Ishikawa (cell line): ENCODE measurements at regions not wholly inside any gene's neighbourhood (a gene's known extent, or its start where the extent isn't known, plus 50 kb on each side); places are given as distances from the start of the nearest gene placed in this dataset.

Experiments used
- CEBPB ChIP-seq: IDR thresholded peaks from 2 replicates; pipeline ENCODE4 v1.6.1; 2012
- CREB1 ChIP-seq: IDR thresholded peaks from 2 replicates; pipeline ENCODE4 v1.6.1; 2012; ENCODE audit warnings: low read depth
- EGR1 ChIP-seq: IDR thresholded peaks from 2 replicates; pipeline ENCODE4 v1.6.1; 2012
- EP300 ChIP-seq: IDR thresholded peaks from 2 replicates; pipeline ENCODE4 v1.6.1; 2012; ENCODE audit warnings: borderline replicate concordance
- FOXM1 ChIP-seq: IDR thresholded peaks from 2 replicates; pipeline ENCODE4 v1.6.1; 2012; ENCODE audit warnings: low read depth, borderline replicate concordance
- NFIC ChIP-seq: IDR thresholded peaks from 2 replicates; pipeline ENCODE4 v1.6.1; 2012
- RAD21 ChIP-seq: IDR thresholded peaks from 2 replicates; pipeline ENCODE4 v1.6.1; 2012; ENCODE audit warnings: low read depth
- TAF1 ChIP-seq: IDR thresholded peaks from 2 replicates; pipeline ENCODE4 v1.6.1; 2012; ENCODE audit warnings: low read depth, mild to moderate bottlenecking
- YY1 ChIP-seq: IDR thresholded peaks from 2 replicates; pipeline ENCODE4 v1.6.1; 2012; ENCODE audit warnings: low read depth
- ZBTB7A ChIP-seq: IDR thresholded peaks from 2 replicates; pipeline ENCODE4 v1.6.1; 2012; ENCODE audit warnings: low read depth
- TF ChIP-seq, protein P1 (sequence below): IDR thresholded peaks from 2 replicates; pipeline ENCODE4 v1.6.1; 2012
- TF ChIP-seq, protein P2 (sequence below): IDR thresholded peaks from 2 replicates; pipeline ENCODE4 v1.6.1; 2012; ENCODE audit warnings: low read depth, mild to moderate bottlenecking
- TF ChIP-seq, protein P3 (sequence below): IDR thresholded peaks from 2 replicates; pipeline ENCODE4 v1.6.1; 2012

DNA sequence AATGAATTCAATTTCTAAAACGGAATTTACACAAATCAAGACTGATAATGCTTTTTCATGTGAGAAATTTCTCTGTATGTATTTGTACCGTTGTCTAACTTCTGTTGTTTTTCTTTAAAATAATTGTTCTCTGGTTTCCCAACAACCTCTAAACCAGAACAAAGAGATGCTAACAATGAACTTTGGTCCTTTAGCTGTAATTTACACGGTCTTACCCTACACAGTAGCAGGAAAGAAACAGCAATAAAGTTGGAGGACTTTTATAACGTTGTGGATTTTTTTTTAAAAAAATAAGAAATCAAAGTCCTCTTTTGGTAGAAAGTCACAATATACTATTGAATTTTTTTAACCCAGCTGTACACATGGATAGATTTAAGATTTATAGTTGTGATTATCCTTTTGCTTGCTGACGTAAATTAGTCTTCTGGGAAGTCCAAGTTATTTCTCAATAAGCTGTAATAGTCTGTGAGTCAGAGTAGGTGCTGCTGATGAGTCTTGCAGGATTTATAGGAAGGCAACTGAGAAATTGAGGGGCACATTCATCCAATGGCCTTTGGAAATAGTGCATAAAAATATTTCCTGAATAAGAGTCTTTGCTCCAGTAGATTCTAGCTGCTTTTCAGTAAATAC, 76.8 kb upstream of the PCSK1 start:
- TF ChIP-seq TAF1 (no peak), FOXM1 (no peak), YY1 (no peak), NFIC (no peak), EGR1 (no peak), CEBPB (no peak), ZBTB7A (no peak), RAD21 (no peak), EP300 (no peak), CREB1 (no peak)
- TF ChIP-seq, protein P1, sequence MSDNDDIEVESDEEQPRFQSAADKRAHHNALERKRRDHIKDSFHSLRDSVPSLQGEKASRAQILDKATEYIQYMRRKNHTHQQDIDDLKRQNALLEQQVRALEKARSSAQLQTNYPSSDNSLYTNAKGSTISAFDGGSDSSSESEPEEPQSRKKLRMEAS, result no peak
- TF ChIP-seq, protein P2, sequence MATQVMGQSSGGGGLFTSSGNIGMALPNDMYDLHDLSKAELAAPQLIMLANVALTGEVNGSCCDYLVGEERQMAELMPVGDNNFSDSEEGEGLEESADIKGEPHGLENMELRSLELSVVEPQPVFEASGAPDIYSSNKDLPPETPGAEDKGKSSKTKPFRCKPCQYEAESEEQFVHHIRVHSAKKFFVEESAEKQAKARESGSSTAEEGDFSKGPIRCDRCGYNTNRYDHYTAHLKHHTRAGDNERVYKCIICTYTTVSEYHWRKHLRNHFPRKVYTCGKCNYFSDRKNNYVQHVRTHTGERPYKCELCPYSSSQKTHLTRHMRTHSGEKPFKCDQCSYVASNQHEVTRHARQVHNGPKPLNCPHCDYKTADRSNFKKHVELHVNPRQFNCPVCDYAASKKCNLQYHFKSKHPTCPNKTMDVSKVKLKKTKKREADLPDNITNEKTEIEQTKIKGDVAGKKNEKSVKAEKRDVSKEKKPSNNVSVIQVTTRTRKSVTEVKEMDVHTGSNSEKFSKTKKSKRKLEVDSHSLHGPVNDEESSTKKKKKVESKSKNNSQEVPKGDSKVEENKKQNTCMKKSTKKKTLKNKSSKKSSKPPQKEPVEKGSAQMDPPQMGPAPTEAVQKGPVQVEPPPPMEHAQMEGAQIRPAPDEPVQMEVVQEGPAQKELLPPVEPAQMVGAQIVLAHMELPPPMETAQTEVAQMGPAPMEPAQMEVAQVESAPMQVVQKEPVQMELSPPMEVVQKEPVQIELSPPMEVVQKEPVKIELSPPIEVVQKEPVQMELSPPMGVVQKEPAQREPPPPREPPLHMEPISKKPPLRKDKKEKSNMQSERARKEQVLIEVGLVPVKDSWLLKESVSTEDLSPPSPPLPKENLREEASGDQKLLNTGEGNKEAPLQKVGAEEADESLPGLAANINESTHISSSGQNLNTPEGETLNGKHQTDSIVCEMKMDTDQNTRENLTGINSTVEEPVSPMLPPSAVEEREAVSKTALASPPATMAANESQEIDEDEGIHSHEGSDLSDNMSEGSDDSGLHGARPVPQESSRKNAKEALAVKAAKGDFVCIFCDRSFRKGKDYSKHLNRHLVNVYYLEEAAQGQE, result no peak
- TF ChIP-seq, protein P3, sequence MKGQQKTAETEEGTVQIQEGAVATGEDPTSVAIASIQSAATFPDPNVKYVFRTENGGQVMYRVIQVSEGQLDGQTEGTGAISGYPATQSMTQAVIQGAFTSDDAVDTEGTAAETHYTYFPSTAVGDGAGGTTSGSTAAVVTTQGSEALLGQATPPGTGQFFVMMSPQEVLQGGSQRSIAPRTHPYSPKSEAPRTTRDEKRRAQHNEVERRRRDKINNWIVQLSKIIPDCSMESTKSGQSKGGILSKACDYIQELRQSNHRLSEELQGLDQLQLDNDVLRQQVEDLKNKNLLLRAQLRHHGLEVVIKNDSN, result no peak
